ENCODE measurements at regions not wholly inside any gene's neighbourhood (a gene's known extent, or its start where the extent isn't known, plus 50 kb on each side); places are given as distances from the start of the nearest gene placed in this dataset.

DNA sequence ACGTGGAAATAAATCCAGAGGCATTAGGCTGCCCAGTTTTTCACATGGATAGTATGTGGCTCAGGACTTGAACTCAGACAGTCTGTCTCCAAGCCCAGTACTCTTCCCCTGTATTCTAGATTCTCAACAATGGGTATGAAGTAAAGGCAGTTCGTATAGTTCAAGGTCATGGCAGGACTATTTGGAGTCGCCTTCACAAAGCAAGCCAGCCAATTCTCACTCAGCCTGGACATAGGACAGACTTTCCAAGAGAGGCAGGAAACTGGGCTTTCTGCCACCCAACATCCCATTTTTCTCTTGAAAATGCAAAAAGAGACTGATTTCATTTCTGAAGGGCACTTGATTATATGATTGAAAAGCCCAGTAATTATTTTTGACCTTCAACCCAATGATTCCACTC lies 111.0 kb downstream of the EDN1 start:
- intact Hi-C loops (cut with micrococcal nuclease; ENCODE audit: unreplicated experiment): no loop called here
- POLR2A ChIA-PET (ENCODE audit: low non-redundant PET): no interaction called here
- H3K27ac ChIP-seq (ENCODE audit: low read depth, low read length, poor library complexity, severe bottlenecking): no peak overlapping the region
- H3K4me1 ChIP-seq (ENCODE audit: insufficient read depth, low read length, poor library complexity, severe bottlenecking): no peaks in the 10 kb centered on the region
- H3K9me3 ChIP-seq (ENCODE audit: low read depth, low read length, poor library complexity, severe bottlenecking): no peaks in the 10 kb centered on the region
- CTCF ChIA-PET: no interaction called here
- no peak for TF ChIP-seq EZH2 (IDR thresholded peaks at IDR 0.05; ENCODE audit: borderline replicate concordance, low read depth, low read length, poor library complexity, severe bottlenecking)
- TF ChIP-seq, protein P1, sequence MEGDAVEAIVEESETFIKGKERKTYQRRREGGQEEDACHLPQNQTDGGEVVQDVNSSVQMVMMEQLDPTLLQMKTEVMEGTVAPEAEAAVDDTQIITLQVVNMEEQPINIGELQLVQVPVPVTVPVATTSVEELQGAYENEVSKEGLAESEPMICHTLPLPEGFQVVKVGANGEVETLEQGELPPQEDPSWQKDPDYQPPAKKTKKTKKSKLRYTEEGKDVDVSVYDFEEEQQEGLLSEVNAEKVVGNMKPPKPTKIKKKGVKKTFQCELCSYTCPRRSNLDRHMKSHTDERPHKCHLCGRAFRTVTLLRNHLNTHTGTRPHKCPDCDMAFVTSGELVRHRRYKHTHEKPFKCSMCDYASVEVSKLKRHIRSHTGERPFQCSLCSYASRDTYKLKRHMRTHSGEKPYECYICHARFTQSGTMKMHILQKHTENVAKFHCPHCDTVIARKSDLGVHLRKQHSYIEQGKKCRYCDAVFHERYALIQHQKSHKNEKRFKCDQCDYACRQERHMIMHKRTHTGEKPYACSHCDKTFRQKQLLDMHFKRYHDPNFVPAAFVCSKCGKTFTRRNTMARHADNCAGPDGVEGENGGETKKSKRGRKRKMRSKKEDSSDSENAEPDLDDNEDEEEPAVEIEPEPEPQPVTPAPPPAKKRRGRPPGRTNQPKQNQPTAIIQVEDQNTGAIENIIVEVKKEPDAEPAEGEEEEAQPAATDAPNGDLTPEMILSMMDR (conservative IDR thresholded peaks at IDR 0.05; ENCODE audit: low read depth, low read length): no peak
- H3K36me3 ChIP-seq (ENCODE audit: insufficient read depth, low read length, poor library complexity, severe bottlenecking): no peaks in the 10 kb centered on the region
- no peak overlapping the region for H3K4me3 ChIP-seq (ENCODE audit: low read depth, low read length, poor library complexity, severe bottlenecking)
- no TSS peak for BruUV-seq (replicated peaks)
- no peaks in the 10 kb centered on the region for H3K27me3 ChIP-seq (replicated peaks; ENCODE audit: insufficient read depth, low read depth, low read length, poor library complexity)
- DNase-seq (ENCODE audit: low spot score): no peak

DNA sequence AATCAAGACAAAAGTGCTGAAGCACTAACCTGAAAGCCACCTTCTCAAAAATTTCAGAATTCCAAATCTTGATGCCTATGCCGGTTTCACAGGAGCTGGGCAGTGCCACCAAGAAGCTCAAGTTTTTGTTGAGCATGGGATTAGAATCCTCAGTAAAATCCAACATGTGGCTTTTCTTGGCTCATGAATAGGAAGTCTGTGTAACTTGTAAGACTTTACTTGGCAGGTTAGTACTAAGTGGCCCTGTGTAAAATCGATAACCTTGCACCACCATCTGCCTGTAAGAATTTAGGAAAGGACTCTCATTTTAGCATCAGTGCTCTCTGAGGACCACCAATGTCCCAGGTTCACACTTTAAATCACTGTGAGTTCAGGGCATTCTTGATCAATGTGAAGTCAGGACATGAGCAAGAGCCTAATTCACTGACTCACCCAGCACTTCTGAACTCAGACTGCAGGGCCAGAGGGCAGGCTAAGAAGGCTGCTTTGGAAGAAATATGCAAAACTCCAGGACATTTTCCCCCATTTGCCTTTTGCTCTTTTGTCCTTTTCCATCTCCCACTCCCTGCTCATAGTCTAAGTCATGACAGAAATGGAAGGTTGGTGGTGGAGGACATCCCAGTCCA lies 113.2 kb downstream of the EDN1 start:
- H3K36me3 ChIP-seq (ENCODE audit: insufficient read depth, low read length, poor library complexity, severe bottlenecking): no peaks in the 10 kb centered on the region
- no peaks in the 10 kb centered on the region for H3K4me1 ChIP-seq (ENCODE audit: insufficient read depth, low read length, poor library complexity, severe bottlenecking)
- ChIA-PET POLR2A (ENCODE audit: low non-redundant PET) (no interaction called here), CTCF (no interaction called here)
- no peaks in the 10 kb centered on the region for H3K27me3 ChIP-seq (replicated peaks; ENCODE audit: insufficient read depth, low read depth, low read length, poor library complexity)
- BruUV-seq (replicated peaks): no TSS peak
- no peak overlapping the region for H3K4me3 ChIP-seq (ENCODE audit: low read depth, low read length, poor library complexity, severe bottlenecking)
- no peak for DNase-seq (ENCODE audit: low spot score)
- TF ChIP-seq EZH2 (IDR thresholded peaks at IDR 0.05; ENCODE audit: borderline replicate concordance, low read depth, low read length, poor library complexity, severe bottlenecking): no peak
- TF ChIP-seq, protein P1 (conservative IDR thresholded peaks at IDR 0.05; ENCODE audit: low read depth, low read length): no peak
- H3K27ac ChIP-seq (ENCODE audit: low read depth, low read length, poor library complexity, severe bottlenecking): no peak overlapping the region
- no peaks in the 10 kb centered on the region for H3K9me3 ChIP-seq (ENCODE audit: low read depth, low read length, poor library complexity, severe bottlenecking)
- intact Hi-C loops (cut with micrococcal nuclease; ENCODE audit: unreplicated experiment): no loop called here

DNA sequence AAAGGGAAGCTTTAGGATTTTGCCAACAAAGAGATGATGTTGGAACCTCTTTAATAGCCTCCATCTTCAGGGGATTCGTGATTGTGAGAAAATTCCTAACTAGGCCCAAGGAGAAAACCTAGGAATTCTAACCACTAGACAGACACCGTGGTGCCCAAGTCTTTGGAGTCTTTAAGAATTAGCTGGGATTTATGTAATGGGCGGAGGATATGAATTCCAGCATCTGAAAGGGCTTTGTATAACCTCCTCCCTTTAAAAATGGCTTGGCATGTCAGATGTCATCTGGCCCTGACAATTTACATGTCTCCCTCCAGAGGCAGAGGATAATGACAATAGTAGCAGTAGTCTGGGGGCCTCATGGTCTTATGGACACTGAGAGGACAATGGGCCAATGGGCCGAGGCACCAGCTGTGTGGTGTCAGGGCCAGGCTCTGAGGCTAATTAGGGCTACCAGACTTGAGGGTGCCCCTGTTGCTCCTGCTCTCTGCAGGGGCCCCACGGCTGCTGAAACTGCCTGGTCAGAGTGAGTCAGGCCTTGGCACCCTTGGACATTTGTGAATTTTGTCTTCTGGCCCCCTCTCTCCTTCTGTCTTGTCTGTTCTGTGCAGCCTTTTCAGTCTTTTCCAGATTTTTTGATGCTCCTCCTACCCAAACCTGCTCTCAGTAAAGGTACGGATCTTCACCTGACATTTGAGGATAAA lies 113.9 kb downstream of the EDN1 start:
- no peak for TF ChIP-seq EZH2 (IDR thresholded peaks at IDR 0.05; ENCODE audit: borderline replicate concordance, low read depth, low read length, poor library complexity, severe bottlenecking)
- TF ChIP-seq, protein P1 (conservative IDR thresholded peaks at IDR 0.05; ENCODE audit: low read depth, low read length): no peak
- Histone ChIP-seq H3K27ac (ENCODE audit: low read depth, low read length, poor library complexity, severe bottlenecking) (no peak overlapping the region), H3K27me3 (replicated peaks; ENCODE audit: insufficient read depth, low read depth, low read length, poor library complexity) (no peaks in the 10 kb centered on the region), H3K4me3 (ENCODE audit: low read depth, low read length, poor library complexity, severe bottlenecking) (no peak overlapping the region), H3K9me3 (ENCODE audit: low read depth, low read length, poor library complexity, severe bottlenecking) (no peaks in the 10 kb centered on the region), H3K36me3 (ENCODE audit: insufficient read depth, low read length, poor library complexity, severe bottlenecking) (no peaks in the 10 kb centered on the region), H3K4me1 (ENCODE audit: insufficient read depth, low read length, poor library complexity, severe bottlenecking) (no peaks in the 10 kb centered on the region)
- CTCF ChIA-PET: no interaction called here
- DNase-seq (ENCODE audit: low spot score): no peak
- no TSS peak for BruUV-seq (replicated peaks)
- POLR2A ChIA-PET (ENCODE audit: low non-redundant PET): no interaction called here
- intact Hi-C loops (cut with micrococcal nuclease; ENCODE audit: unreplicated experiment): no loop called here
